GM18870 (cell line): ENCODE measurements at regions not wholly inside any gene's neighbourhood (a gene's known extent, or its start where the extent isn't known, plus 50 kb on each side); places are given as distances from the start of the nearest gene placed in this dataset.

Source experiments
- ATAC-seq: cut with Tn5 transposase; IDR thresholded peaks from one replicate; pipeline ENCODE4 v1.9.1; 2021; ENCODE audit warnings: moderate library complexity; ENCODE audit not compliant: unreplicated experiment

GRCh38 chr2:40783704-40784103 is 331.8 kb upstream of the SLC8A1 start:
- ATAC-seq: no peak

GRCh38 chr2:40786636-40787035 is 334.7 kb upstream of the SLC8A1 start:
- ATAC-seq: no peak

DNA sequence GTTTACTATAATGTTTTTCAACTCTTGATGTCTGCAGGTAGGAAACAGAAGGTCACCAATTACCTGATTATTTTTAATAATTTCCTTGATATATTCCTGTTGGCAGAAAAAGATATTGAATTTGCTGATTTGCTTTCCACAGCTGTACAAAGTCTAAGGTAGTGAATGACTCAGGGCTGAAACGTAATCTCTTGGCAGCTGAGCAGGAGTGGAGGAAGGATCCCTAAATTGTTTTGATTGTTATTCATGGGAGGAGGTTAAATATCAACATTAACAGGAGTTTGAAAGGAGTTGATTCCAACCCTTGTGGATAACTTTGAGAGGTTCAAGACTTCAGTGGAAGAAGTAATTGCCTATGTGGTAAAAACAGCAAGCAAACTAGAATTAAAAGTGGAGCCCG is 345.2 kb upstream of the SLC8A1 start:
- no peak for ATAC-seq

DNA sequence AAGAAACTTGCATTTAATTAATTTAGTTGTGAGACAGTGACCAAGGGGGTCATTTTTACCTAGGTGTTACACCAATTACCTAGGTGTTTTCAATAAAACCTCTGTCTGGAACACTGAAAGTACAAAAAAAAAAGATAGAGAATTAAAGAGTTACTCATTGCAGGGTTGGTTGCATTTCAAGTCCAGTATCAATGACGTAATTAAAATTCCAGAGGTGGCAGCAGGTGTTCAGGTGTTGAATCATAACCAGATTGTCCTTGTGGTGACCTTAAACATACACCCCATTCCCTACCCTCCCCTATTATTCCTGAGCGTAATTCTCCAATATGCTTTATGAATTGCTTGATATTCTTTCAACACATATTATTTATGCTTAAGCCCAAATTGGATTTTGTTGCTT is 352.0 kb upstream of the SLC8A1 start:
- ATAC-seq: no peak

DNA sequence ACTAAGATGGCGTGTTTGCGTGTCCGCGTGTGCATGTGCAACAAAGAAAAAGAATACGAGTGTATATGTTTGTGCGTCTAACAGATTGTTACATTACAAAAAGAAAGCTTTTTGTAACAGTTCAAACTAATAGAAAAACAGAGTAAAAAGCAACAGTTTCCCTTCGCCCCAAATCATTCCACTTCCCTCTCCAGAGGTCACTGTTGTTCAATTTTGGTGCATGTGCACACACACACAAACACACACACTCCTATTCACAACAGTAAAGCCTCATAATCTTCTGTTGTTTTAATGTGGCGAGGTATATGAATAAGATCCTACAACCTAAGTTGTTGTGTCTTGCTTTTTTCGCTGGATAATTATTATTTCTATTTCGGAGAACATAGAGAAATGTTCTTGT is 357.3 kb upstream of the SLC8A1 start:
- no peak for ATAC-seq

DNA sequence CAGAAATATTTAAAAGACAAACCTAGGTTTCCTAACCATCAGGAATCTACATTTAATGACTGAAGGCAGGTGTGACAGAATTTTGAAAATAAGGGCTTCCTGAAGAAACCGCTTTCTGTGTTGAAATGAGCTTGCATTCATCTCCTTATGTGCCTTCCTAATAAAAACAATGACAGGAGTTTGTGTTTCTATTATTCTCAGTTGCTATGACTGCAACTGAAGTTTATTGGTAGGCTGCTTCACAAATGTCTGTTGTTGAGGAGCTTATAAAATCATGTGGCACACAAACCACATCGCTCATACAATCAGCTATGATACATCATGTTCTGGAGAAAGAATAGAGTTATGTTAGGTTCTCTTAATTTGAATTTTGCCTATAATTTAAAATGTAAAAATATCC is 362.7 kb upstream of the SLC8A1 start:
- no peak for ATAC-seq

- no peak for ATAC-seq
Measured at GRCh38 chr2:40820319-40820718, 368.4 kb upstream of the SLC8A1 start.

- no peak for ATAC-seq
Measured at GRCh38 chr2:40823478-40823877, 371.6 kb upstream of the SLC8A1 start.

DNA sequence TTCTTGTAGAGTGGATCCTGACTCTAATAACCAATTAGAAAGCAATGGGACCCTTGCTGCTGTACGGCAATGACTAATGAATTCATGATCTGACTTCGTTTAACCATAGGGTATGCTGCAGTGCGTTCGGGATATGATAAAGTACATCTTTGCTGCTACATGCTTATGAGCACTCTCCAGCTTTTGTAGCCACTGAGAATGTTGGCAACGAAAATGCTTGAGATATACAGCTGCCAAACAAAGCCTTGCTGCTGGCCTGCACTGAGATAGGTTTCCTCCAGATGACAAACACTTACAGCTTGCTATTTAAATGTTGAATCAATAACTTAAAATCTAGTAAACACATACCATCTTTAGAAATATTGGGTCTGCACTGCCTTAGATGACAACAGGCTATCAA is 372.4 kb upstream of the SLC8A1 start:
- no peak for ATAC-seq

- no peak for ATAC-seq
Measured at GRCh38 chr2:40827392-40827791, 375.5 kb upstream of the SLC8A1 start.

DNA sequence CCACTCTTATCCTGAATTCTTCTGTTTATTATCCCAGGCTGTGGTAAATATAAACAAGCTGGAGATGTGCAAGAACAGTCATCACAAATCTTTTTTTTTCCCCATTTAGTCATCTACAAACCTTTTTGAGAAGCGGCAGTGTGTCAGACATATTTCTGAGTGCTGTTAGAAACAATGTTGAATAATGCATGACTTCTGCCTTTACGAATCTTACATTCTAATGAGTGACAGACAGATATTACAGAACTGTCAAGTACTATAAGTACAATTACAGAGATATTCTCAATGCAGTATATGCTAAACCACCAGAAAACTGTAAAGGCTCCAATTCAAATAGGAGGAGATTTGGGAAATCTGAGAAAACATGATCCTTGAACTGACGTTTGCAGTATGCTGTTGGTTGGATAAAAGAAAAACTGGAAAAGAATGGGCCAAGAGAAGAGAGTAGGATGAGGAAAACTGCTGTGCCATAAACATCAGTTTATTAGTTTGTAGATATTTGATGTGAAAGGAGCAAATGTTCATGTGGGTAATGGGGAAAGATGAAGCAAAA is 379.5 kb upstream of the SLC8A1 start:
- no peak for ATAC-seq

DNA sequence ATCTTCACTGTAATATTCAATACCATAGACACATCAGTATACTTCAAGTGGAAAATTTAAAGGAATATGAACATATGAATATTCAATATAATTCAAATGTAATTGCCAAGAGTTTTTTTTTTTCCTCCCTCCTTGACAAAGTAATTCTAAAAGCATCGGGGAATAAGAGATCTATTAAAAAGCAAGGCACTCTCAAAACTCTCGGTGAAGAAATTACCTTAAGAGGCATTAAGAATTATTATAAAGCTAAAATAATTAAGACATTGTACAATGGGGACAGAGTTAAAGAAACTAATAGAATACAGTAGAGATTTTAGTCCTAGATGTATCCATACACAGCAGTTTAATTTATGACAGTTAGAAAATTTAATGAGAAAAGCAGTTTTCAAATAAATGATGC is 390.0 kb upstream of the SLC8A1 start:
- ATAC-seq: no peak

DNA sequence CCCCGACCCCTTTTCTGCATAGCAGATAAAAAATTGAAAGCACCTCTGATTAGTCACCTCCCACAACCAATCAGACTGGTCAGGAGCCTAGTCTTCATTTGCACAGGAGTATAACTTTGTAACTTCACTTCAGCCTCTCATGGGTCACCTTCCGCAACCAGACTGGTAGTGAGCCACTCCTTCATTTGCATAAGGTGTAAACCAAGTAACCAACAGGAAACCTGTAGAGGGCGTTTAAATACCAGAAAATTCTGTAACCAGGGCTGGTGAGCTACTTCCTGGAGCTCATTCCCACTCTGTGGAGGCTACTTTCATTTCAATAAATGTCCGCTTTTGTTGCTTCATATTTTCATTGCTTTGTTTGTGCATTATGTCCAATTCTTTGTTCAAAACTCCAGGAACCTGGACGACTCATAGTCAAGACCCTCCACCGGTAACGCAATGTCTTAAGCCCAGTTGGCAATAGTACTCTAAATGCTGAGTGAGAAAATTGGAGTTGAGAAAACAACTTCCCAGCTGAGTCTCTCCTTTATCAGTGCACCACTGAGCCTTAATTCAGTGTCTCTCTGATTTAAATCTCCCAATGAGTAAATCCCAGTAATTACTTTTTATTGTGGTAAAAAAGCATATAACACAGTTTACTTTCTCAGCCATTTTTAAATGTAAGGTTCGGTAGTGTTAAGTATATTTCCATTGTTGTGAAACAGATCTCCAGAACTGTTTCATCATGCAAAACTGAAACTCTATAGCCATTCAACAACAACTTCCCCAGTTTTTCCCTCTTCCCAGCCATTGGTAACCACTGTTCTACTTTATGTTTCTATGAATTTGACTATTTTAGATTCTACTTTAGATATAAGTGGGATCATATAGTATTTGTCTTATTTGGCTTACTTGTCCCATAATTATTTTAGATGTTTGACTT is 392.7 kb upstream of the SLC8A1 start:
- ATAC-seq: no peak

DNA sequence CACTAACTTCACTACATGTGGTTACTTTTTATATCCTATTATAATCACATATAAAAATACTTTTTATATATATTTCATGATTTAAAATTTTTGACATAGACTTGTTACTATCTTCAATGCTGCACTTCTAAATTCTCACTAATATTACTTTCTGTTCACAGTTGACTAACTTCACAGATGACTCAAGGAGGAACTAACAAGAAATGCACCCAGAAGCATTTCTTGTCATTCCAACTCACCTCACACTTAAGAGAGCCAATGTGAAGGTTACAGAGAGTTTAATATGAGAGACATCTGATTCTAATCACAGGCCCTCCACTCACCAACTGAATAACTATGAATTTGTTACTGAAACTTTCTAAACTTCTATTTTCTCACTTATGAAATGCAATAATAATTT is 399.8 kb upstream of the SLC8A1 start:
- no peak for ATAC-seq

DNA sequence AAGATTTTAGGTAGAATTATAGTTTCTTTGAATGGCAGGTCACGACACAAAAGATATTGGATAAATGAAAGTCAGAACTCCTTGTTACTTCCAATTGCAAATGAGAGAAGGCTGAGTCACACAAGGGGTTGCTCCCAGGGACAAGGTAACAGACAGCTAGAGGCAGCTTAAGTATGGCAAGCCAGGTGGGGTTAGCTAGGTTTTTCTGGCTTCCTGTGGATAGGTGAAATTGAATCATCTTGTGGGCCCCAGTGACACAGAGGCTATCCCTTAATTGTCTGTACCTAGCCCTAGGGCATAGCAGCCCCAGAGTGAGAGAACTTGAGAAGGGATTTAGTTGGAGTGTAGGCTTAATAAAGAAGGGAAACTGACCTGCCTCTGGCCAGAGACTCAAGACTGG is 407.7 kb upstream of the SLC8A1 start:
- no peak for ATAC-seq

GRCh38 chr2:40867829-40868228 is 415.9 kb upstream of the SLC8A1 start:
- ATAC-seq: no peak

DNA sequence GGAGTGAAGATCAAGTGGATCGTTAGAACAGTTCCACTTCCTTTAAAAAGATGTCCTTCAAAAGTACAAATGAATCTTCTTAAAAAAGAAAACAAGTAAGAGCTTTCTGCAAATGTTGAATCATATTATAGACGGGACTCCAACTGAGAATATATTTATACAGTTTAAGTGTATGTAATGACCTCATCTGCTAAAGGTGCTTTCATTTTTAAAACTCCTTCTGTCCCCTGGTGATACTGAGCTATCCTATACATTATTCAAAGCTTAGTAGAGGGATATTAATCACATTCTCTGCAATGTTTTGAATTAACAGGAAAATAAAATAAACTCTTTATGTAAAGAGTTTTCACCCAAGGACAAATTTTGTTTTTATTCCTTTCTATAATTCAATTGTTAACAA is 420.7 kb upstream of the SLC8A1 start:
- ATAC-seq: no peak

DNA sequence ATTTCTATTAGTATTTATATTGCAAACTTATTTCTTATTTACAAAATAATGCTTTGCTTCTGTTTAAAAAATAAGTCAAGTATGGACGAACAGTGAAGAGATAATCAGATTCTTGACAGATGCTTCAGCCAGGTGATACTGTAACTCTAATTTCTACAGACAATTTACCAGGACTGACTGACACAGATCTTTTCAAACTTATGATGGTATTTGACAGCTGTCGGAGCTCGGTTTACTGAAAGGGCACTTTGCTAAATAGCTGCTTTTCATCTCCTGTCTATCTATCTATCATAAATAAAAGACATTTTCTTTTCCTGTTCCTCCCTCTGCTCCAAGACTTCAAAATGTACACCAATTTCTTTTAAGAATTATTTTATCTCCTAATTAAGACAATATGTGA is 422.5 kb upstream of the SLC8A1 start:
- no peak for ATAC-seq

DNA sequence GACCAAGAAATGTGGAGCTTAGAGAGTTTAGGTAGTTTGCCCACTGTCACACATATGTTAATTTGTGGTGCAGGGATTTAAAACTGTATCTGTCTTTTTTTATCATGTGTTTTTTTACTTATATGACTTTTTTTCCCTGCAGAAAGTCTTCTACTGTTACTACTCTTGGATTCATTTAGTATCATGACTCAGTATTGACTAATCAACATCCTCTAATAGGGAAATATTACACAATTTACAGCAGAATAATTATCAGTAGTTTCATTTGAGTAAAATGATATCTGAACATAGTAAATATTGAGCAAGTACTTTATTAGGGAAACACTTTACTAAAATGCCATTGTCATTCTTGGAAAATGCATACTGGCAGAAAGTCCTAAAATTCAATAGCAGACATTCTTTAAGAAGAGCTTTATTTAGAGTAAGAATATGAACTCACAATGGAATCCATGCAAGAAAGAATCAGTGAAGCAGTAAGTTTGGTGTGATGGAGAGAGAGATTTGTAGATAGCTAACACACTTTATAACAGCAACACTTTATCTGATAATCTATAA is 425.9 kb upstream of the SLC8A1 start:
- no peak for ATAC-seq

DNA sequence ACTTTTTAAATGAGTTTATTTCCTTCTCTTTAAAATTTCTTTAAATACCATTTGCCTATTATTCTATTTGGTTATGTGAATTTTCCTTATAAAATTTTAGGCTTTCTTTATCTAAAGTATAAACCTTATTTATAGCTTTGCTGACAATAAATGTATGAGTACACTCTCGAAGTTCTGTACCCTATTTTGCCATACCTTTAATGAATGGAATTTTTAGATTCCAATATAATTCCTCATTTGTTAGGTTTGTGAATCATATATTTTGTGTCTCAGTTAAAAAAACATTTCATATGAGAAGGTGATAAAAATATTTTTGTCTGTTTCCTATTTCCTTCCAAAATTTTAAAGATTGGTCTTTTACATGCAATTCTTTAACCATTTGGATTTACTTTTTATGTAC is 427.4 kb upstream of the SLC8A1 start:
- no peak for ATAC-seq

GRCh38 chr2:40886100-40886499 is 434.2 kb upstream of the SLC8A1 start:
- ATAC-seq: no peak

- no peak for ATAC-seq
Measured at GRCh38 chr2:40886655-40887054, 434.8 kb upstream of the SLC8A1 start.
